HG03108 (cell line): ENCODE measurements at regions not wholly inside any gene's neighbourhood (a gene's known extent, or its start where the extent isn't known, plus 50 kb on each side); places are given as distances from the start of the nearest gene placed in this dataset.

Experiments used
- ATAC-seq: cut with Tn5 transposase; IDR thresholded peaks from one replicate; pipeline ENCODE4 v1.9.1; 2021; ENCODE audit warnings: moderate library complexity; ENCODE audit not compliant: unreplicated experiment

DNA sequence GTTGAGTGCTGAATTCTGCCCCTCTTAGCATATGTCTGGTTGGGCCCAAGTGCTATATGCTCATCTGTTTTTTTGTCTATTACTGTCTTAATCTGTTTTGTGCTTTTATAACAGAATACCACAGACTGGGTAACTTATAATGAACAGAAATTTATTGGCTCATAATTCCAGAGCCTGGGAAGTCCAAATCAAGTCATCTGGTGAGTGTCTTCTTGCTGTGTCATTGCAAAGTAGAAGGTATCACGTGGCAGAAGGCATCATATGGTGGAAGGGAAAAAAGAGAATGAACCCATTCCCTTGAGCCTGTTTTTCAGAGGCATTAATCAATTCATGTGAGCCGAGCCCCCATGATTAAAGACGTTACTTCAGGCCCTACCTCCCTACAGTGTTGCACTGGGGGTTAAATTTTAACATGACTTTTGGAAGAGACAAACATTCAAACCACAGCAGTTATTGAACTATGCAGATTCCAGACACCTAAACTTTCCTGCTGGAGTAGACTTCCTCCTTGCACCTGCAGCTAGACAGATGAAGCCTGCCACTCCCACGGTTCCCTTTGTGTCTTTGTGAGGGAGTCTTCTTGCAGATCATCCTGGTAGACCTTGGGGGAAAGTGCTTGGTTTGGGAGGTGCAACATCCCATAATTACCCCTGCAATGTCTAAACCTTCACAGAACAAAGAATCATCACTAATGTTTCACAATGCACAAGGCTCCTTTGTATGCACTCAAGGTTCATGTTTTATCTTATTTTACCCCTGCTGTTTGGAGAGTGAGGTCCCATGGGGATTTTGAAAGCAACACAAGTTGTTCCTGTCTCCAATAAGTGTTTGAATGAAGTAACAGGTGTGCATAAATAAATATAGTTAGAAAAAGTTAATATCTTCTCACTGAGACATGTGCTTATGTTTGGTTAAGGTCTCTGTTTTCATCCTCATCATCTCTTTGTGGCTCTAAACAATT is 64.7 kb upstream of the XCR1 start:
- no peak for ATAC-seq

DNA sequence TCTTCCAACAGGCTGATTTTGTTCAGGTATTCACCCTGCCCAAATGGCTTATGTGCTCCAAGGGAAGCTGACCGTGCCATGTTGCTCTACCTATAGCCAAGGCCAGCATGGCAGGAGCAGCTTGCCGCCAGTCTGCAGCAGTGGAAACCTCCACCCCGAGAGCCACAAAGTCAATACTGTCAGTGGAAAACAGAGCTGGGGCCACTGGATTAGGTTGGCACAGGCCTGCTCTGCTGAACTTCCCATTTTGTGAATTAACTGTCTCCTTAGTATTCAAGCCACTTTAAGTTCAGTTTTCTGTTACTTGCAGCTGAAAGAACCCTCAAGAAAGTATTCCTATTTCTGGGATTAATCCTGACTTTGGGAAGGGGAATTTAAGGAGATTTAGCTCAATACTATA is 63.8 kb upstream of the XCR1 start:
- no peak for ATAC-seq

DNA sequence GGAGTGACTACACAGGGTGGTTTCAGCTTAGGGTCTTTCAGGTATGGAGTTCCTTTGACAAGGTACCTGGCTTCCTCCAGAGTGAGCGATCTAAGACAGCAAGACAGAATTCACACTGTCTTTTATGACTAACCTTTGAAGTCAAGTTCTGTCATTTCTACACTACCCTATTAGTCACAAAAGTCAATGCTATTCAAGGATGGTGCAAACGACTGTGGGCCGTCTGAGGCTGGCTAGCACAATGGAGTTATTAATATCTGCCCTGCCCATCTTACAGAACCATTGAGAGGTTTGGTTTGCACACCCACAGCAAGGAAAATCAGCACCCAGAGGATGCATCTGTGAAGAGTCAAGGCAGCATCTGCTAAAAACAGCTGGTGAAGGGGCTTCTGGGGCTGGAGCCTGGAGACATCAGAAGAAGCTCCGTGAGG is 62.9 kb upstream of the XCR1 start:
- ATAC-seq, result no peak

DNA sequence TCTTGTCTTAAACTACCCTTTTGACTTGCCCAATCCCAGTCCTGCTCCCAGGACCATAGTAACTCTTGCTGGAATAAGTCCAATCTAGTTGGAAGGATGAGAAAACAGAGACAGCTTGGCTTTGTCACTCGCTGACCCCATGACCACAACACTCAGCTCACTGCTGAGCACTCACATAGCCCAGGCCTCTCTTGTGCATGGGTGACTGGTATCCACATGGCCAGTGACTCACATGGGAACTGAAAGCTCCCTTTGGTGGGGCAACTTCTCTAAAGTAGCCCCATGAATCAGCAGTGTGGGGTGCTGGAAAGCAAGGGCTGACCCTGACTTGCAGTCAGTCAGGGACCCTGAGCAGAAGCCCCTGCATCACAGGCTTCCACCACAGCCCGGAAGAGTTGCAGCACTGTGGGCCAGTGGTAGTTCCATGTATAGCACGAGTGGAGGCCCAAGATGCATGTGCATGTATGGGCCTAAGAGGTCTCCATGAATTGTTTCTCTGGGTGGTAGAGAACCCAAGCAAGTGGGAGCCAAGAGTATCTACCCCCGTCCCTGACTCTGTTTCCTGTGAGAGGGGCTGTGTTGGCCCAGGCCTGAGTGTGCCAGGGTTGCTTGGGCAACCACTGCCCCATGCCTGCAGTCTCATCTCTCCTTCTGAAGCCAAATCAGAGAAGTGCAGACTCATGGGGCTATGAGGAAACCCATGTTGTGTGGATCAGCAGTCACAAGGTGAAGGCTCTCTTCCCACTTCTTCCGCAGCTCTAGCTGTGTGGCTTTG is 62.1 kb upstream of the XCR1 start:
- ATAC-seq, result no peak

DNA sequence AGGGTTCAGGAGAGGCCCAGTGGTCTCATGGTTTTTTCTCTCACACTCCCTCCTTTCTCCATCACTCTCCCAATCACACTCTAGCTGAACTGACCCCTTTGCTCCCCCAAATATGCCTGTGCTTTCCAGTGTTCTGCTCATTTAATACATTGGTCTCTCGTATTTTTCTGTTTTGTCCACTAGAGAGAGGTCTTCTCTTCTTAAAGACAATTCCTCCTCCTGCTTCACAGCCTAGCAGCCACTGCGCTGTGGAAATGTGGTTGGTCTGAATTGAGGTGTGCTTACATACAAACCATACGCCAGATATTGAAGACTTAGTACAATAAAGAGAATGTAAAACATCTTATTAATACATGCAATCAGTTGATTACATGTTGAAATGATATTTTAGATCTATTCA is 60.6 kb upstream of the XCR1 start:
- no peak for ATAC-seq

DNA sequence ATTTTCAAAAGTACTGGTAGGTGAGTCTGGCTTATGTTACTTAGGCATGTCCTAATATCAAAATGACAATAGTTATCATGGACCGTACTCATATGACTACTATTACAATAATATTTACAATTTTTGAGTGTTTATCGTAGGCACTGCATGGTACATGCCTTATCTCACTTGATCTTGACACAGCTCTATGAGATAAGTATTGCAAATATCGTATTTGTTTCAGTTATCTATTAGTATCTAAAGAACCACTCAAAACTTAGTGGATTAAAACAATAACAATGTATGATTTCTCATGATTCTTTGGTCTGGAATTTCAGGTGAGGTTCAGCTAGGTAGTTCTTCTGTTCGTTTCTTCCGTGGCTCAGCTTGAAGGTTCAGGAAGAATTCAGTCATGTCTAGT is 59.7 kb upstream of the XCR1 start:
- no peak for ATAC-seq

DNA sequence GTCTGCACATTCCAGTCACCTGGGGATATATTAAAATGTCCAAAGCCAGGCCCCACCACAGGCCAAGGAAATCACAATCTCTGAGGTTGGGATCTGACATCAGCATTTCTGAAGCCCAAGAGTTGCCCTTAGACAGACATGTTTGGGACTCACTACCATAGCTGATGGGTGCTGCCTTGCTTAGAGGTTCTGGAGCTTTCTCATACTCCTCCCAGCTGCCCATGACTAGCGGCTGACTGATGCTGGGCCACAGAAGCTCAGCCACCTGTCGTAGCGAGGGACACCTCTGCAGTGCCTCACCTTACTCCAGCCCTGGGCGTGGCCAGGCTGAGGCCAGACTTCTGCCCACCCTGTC is 58.8 kb upstream of the XCR1 start:
- no peak for ATAC-seq

DNA sequence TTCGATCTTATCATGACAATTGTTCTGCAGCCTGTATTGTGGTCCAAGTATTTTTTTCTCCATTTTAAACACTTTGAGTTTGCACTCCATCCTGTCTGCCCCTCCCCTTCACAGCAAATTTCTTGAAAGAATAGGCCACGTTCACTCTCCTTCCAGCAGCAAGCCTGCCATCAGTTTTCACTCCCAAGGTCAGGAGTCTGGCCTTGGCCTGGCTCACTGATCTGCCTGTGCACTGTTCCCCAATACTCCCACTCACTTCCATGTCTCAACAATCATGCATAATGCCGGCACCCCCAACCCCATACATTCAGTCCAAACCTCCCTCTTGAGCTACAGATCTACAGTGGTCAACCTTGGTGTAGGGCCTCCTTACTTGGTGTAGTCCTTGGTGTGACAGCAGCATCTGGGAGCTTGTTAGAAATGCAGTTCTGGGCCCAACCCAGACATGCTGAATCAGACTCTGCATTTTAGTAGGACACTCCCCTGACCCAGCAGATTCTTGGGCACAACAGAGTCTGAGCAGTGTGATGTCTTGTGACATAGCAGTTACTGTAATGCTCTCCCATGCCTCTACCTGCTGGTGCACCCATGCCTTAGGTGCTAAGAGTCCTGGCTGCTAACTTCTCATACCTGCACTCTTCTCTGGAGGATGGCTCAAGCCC is 58.3 kb upstream of the XCR1 start:
- ATAC-seq, result no peak

DNA sequence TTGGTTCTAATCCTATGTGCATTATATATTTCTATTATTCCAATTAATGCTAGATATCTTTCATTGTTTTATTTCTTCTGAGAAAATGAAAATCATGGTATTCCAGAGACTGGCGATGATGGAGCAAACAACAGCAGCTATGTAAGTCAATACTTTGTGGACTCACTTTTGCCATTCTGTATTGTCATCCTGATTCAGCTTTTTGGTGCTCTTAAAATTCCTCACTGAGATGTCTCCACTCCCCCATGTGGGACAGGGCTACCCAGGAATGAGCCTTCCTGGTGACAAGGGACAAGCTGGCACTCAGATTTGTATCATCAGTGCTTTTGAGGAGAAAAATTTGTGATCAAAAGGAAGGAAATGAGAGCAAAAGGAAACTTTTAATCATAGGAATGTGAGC is 56.7 kb upstream of the XCR1 start:
- no peak for ATAC-seq

DNA sequence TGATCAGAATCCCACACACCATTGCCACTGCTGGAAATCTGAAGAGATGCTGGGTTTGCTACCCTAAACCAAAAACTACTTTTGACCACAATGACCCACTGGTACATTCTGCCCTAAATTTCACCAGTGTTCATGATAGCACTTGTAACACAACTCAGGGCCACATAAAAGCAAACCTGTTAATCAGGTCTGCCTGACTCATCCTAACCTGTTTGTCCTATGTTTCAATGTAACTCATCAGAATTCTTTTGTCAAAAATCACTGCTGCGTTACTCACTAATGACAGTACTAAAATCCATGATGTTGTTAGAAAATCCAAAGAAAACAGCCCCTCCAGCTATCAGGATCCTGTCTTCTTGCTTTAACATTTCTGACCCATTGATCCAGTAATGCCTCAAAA is 55.6 kb upstream of the XCR1 start:
- no peak for ATAC-seq

DNA sequence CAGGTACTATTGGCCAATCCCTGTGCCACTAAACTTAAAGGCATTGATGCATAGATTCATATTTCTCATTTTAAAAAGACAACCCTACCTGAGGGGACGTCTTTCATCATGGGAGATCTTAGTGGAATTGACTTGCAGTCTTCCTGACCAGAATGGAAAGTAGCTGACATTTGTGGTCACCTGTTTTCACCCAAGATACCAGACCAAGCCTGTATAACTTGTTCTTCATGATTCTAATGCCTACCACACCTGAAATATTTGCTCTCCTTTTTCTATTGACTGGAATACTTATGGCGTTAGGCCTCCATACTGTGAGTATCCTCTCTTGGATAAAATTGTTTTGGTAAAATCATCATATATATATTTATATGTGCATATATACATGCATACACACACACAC is 54.7 kb upstream of the XCR1 start:
- no peak for ATAC-seq

DNA sequence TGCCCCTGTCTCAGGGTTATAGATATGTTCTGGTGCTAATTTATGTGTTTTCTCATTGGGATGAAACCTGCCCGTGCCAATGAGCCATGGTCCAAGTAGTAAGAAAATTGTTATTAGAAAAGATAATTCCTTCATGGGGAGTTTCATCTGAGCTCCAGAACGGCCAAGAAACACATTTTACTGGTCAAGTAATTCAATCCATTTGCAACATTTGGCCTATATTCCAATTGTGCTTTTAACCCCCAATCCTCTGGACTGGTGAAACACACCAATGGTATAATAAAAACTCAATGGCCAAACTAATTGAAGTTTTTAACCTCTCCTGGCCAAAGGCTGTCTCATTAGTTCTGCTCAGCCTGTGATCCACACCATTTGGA is 53.7 kb upstream of the XCR1 start:
- ATAC-seq, result no peak

DNA sequence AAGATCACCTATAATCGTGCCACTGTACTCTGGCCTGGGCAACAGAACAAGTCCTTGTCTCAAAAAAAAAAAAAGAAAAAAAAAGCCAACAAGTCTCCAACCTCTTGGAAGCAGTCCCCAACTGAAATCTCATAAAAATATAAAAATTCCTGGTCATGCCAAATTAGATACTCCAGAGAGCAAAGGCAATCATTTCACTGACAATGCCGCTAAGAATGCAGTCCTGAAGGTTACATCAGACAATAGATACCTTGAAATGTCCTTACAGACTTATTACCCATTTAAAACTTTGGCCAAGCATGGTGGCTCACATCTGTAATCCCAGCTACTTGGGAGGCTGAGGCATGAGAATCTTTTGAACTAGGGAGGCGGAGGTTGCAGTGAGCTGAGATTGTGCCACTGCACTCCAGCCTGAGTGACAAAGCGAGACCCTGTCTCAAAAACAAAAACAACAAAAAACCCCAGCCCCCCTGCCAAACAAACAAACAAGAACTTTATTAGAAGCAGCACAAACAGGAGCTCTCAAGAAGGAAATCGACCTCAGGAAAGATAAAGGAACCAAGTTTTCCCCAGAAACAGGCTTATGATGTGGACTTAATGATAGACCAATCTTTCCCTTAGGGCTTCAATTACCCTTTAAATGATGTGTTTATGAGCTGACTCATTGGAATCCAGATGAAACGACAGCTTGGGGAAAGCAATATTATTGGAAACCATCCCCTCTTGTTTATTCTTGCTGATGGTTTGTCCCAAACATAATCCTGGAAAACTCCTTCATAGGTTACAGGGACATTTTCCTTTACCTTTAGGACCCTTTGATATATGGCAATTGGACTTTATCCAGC is 53.1 kb upstream of the XCR1 start:
- no peak for ATAC-seq

DNA sequence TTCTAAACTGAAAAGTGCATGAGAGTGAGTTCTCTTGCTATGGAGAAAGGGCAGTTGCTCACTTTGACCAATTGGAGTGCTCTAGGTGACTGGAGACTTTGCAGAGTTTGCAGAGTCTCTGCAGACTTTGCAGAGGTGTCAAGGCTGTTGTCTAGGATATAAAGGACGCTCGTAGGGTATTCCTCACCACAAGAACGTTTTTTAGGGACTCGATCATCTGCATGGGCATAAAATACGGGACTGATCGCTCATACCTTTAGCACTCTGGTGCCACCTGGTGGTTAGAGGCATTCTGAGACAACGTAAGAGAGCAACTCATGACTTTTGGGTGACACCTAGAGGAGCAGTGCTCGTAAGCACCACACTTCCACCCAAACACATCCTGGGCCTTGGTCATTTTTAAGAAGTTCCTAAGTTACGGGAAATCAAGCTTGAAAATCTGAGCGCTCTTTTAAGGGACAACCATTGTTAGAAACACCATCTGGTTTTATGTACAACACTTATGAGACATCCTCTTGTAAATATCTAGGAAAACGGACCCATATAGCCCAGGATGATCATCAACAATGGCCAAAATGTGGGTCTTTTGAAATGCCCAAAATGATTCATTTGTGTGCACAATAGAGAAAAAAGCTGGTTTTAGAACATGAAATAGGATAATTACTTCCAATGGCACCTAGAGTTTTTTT is 51.6 kb upstream of the XCR1 start:
- peak; percentile 73 for ATAC-seq
